ENCODE measurements at regions not wholly inside any gene's neighbourhood (a gene's known extent, or its start where the extent isn't known, plus 50 kb on each side); places are given as distances from the start of the nearest gene placed in this dataset.

- Histone ChIP-seq H2BK5ac (ENCODE audit: low read depth, low read length, poor library complexity) (no peak overlapping the region), H4K8ac (ENCODE audit: low read depth, low read length) (no peak overlapping the region), H3K14ac (ENCODE audit: low read length) (no peak overlapping the region), H3K36me3 (ENCODE audit: control insufficient read depth in 1 of 2, insufficient read depth in 2 of 2, low read length in 2 of 2) (no peaks in the 10 kb centered on the region), H3K9ac (ENCODE audit: low read length) (no peak overlapping the region), H2AK5ac (ENCODE audit: low read length) (no peak overlapping the region), H3K27me3 (ENCODE audit: insufficient read depth, low read length) (no peaks in the 10 kb centered on the region), H3K4me3 (ENCODE audit: low read depth, low read length) (no peak overlapping the region), H3K4me2 (ENCODE audit: low read length) (no peak overlapping the region), H4K12ac (ENCODE audit: low read depth, low read length) (no peak overlapping the region), H3K79me1 (ENCODE audit: low read length) (no peaks in the 10 kb centered on the region), H3K4ac (ENCODE audit: low read depth, low read length) (no peak overlapping the region), H3K18ac (ENCODE audit: low read length) (no peak overlapping the region), H2BK120ac (ENCODE audit: insufficient read depth, low read length, poor library complexity) (no peak overlapping the region), H3K79me2 (ENCODE audit: control insufficient read depth, insufficient read depth, low read length, poor library complexity) (no peaks in the 10 kb centered on the region), H3K9me3 (ENCODE audit: insufficient read depth, low read depth, low read length) (no peaks in the 10 kb centered on the region), H3K23ac (ENCODE audit: low read length) (no peak overlapping the region), H2AFZ (ENCODE audit: insufficient read depth, low read length, poor library complexity) (no peak overlapping the region), H3K4me1 (ENCODE audit: control insufficient read depth in 1 of 2, insufficient read depth in 2 of 2, low read length in 2 of 2) (no peaks in the 10 kb centered on the region), H4K91ac (ENCODE audit: low read depth, low read length) (no peak overlapping the region), H2BK12ac (ENCODE audit: low read length) (no peak overlapping the region), H3K27ac (ENCODE audit: low read depth, low read length) (no peak overlapping the region)
- no peak for DNase-seq
- WGBS (ENCODE audit: extremely low coverage, insufficient coverage, insufficient read length), result no CpG with 5 or more reads among the region's 2 CpGs
Measured at GRCh38 chr1:193553564-193553963, 367.2 kb upstream of the B3GALT2 start.

GRCh38 chr1:193552274-193552673, 365.9 kb upstream of the B3GALT2 start:
- no peak overlapping the region for H3K4me3 ChIP-seq (ENCODE audit: low read depth, low read length)
- H3K18ac ChIP-seq (ENCODE audit: low read length), result no peak overlapping the region
- H3K23ac ChIP-seq (ENCODE audit: low read length), result no peak overlapping the region
- no peaks in the 10 kb centered on the region for H3K79me1 ChIP-seq (ENCODE audit: low read length)
- no peaks in the 10 kb centered on the region for H3K4me1 ChIP-seq (ENCODE audit: control insufficient read depth in 1 of 2, insufficient read depth in 2 of 2, low read length in 2 of 2)
- WGBS (ENCODE audit: extremely low coverage, insufficient coverage, insufficient read length), result no CpG with 5 or more reads among the region's 4 CpGs
- H2AK5ac ChIP-seq (ENCODE audit: low read length), result no peak overlapping the region
- no peak overlapping the region for H2AFZ ChIP-seq (ENCODE audit: insufficient read depth, low read length, poor library complexity)
- H3K4ac ChIP-seq (ENCODE audit: low read depth, low read length), result no peak overlapping the region
- no peak overlapping the region for H2BK120ac ChIP-seq (ENCODE audit: insufficient read depth, low read length, poor library complexity)
- H3K9me3 ChIP-seq (ENCODE audit: insufficient read depth, low read depth, low read length), result no peaks in the 10 kb centered on the region
- H2BK5ac ChIP-seq (ENCODE audit: low read depth, low read length, poor library complexity), result no peak overlapping the region
- DNase-seq, result no peak
- H4K12ac ChIP-seq (ENCODE audit: low read depth, low read length), result no peak overlapping the region
- no peak overlapping the region for H3K27ac ChIP-seq (ENCODE audit: low read depth, low read length)
- H3K79me2 ChIP-seq (ENCODE audit: control insufficient read depth, insufficient read depth, low read length, poor library complexity), result no peaks in the 10 kb centered on the region
- H3K14ac ChIP-seq (ENCODE audit: low read length), result no peak overlapping the region
- H2BK12ac ChIP-seq (ENCODE audit: low read length), result no peak overlapping the region
- H3K9ac ChIP-seq (ENCODE audit: low read length), result no peak overlapping the region
- no peak overlapping the region for H4K91ac ChIP-seq (ENCODE audit: low read depth, low read length)
- H3K27me3 ChIP-seq (ENCODE audit: insufficient read depth, low read length), result no peaks in the 10 kb centered on the region
- no peaks in the 10 kb centered on the region for H3K36me3 ChIP-seq (ENCODE audit: control insufficient read depth in 1 of 2, insufficient read depth in 2 of 2, low read length in 2 of 2)
- H4K8ac ChIP-seq (ENCODE audit: low read depth, low read length), result no peak overlapping the region
- no peak overlapping the region for H3K4me2 ChIP-seq (ENCODE audit: low read length)

GRCh38 chr1:193549081-193549480, 362.7 kb upstream of the B3GALT2 start:
- H4K91ac ChIP-seq (ENCODE audit: low read depth, low read length), result no peak overlapping the region
- H3K79me2 ChIP-seq (ENCODE audit: control insufficient read depth, insufficient read depth, low read length, poor library complexity), result no peaks in the 10 kb centered on the region
- H3K4me1 ChIP-seq (ENCODE audit: control insufficient read depth in 1 of 2, insufficient read depth in 2 of 2, low read length in 2 of 2), result no peaks in the 10 kb centered on the region
- H3K4me2 ChIP-seq (ENCODE audit: low read length), result no peak overlapping the region
- no peak overlapping the region for H3K27ac ChIP-seq (ENCODE audit: low read depth, low read length)
- H4K12ac ChIP-seq (ENCODE audit: low read depth, low read length), result no peak overlapping the region
- no peaks in the 10 kb centered on the region for H3K9me3 ChIP-seq (ENCODE audit: insufficient read depth, low read depth, low read length)
- DNase-seq, result no peak
- H2BK12ac ChIP-seq (ENCODE audit: low read length), result no peak overlapping the region
- no peak overlapping the region for H3K23ac ChIP-seq (ENCODE audit: low read length)
- H3K18ac ChIP-seq (ENCODE audit: low read length), result no peak overlapping the region
- no peaks in the 10 kb centered on the region for H3K27me3 ChIP-seq (ENCODE audit: insufficient read depth, low read length)
- H3K4me3 ChIP-seq (ENCODE audit: low read depth, low read length), result no peak overlapping the region
- no peak overlapping the region for H3K9ac ChIP-seq (ENCODE audit: low read length)
- no peak overlapping the region for H2AFZ ChIP-seq (ENCODE audit: insufficient read depth, low read length, poor library complexity)
- no CpG with 5 or more reads among the region's 1 CpG for WGBS (ENCODE audit: extremely low coverage, insufficient coverage, insufficient read length)
- H2AK5ac ChIP-seq (ENCODE audit: low read length), result no peak overlapping the region
- H2BK120ac ChIP-seq (ENCODE audit: insufficient read depth, low read length, poor library complexity), result no peak overlapping the region
- H3K79me1 ChIP-seq (ENCODE audit: low read length), result no peaks in the 10 kb centered on the region
- H2BK5ac ChIP-seq (ENCODE audit: low read depth, low read length, poor library complexity), result no peak overlapping the region
- no peak overlapping the region for H3K14ac ChIP-seq (ENCODE audit: low read length)
- H4K8ac ChIP-seq (ENCODE audit: low read depth, low read length), result no peak overlapping the region
- no peak overlapping the region for H3K4ac ChIP-seq (ENCODE audit: low read depth, low read length)
- H3K36me3 ChIP-seq (ENCODE audit: control insufficient read depth in 1 of 2, insufficient read depth in 2 of 2, low read length in 2 of 2), result no peaks in the 10 kb centered on the region

GRCh38 chr1:193545171-193545570, 358.8 kb upstream of the B3GALT2 start:
- DNase-seq, result no peak

More at GRCh38 chr1:193545171-193545570, 358.8 kb upstream of the B3GALT2 start:
- Histone ChIP-seq H3K4me2 (ENCODE audit: low read length) (no peak overlapping the region), H3K79me2 (ENCODE audit: control insufficient read depth, insufficient read depth, low read length, poor library complexity) (no peaks in the 10 kb centered on the region), H2BK12ac (ENCODE audit: low read length) (no peak overlapping the region), H3K4ac (ENCODE audit: low read depth, low read length) (no peak overlapping the region), H2AFZ (ENCODE audit: insufficient read depth, low read length, poor library complexity) (no peak overlapping the region), H3K36me3 (ENCODE audit: control insufficient read depth in 1 of 2, insufficient read depth in 2 of 2, low read length in 2 of 2) (no peaks in the 10 kb centered on the region), H4K12ac (ENCODE audit: low read depth, low read length) (no peak overlapping the region), H3K9ac (ENCODE audit: low read length) (no peak overlapping the region), H2BK120ac (ENCODE audit: insufficient read depth, low read length, poor library complexity) (no peak overlapping the region), H3K4me3 (ENCODE audit: low read depth, low read length) (no peak overlapping the region), H2AK5ac (ENCODE audit: low read length) (no peak overlapping the region), H3K18ac (ENCODE audit: low read length) (no peak overlapping the region), H3K23ac (ENCODE audit: low read length) (no peak overlapping the region), H2BK5ac (ENCODE audit: low read depth, low read length, poor library complexity) (no peak overlapping the region), H3K79me1 (ENCODE audit: low read length) (no peaks in the 10 kb centered on the region), H4K8ac (ENCODE audit: low read depth, low read length) (no peak overlapping the region), H3K4me1 (ENCODE audit: control insufficient read depth in 1 of 2, insufficient read depth in 2 of 2, low read length in 2 of 2) (peaks cover 0 to 2% of the 10 kb centered on the region in 2 experiments), H3K27me3 (ENCODE audit: insufficient read depth, low read length) (no peaks in the 10 kb centered on the region), H4K91ac (ENCODE audit: low read depth, low read length) (no peak overlapping the region), H3K9me3 (ENCODE audit: insufficient read depth, low read depth, low read length) (no peaks in the 10 kb centered on the region), H3K27ac (ENCODE audit: low read depth, low read length) (no peak overlapping the region), H3K14ac (ENCODE audit: low read length) (no peak overlapping the region)
- no CpG with 5 or more reads among the region's 2 CpGs for WGBS (ENCODE audit: extremely low coverage, insufficient coverage, insufficient read length)
